ENCODE measurements at regions not wholly inside any gene's neighbourhood (a gene's known extent, or its start where the extent isn't known, plus 50 kb on each side); places are given as distances from the start of the nearest gene placed in this dataset.

DNA sequence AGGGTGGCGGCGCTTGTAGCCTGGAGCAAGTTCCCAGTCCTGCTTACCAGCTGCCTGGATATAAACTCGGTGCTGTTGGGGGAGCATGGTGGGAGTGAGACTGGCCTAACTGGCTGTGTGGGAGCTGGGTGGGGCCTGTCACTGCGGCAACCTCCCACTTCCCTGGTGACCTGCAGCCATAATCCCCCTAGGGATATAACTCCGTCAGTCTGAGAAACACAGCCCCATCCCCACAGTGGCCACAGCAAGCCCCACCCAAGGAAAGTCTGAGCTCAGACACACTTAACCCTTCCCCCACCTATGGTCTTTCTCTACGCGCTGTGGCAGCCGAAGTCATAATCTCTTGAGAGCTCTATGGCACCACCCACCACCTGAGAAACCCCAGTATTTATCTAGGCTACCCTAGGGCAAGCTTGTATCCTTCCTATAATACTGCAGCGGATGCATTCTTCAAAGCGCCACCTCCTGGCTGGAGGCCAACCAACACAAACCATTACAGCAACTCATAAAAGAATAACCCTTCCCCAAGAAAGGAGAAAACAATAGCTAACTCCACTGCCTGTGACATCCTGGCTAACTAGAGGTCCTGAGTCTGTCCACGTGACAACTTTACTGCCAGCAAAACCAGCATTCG lies 57.4 kb downstream of the ZNF648 start:
- TF ChIP-seq EZH2phosphoT487 (IDR thresholded peaks at IDR 0.05; ENCODE audit: borderline replicate concordance, low read length), result no peak
- TF ChIP-seq, protein P1, sequence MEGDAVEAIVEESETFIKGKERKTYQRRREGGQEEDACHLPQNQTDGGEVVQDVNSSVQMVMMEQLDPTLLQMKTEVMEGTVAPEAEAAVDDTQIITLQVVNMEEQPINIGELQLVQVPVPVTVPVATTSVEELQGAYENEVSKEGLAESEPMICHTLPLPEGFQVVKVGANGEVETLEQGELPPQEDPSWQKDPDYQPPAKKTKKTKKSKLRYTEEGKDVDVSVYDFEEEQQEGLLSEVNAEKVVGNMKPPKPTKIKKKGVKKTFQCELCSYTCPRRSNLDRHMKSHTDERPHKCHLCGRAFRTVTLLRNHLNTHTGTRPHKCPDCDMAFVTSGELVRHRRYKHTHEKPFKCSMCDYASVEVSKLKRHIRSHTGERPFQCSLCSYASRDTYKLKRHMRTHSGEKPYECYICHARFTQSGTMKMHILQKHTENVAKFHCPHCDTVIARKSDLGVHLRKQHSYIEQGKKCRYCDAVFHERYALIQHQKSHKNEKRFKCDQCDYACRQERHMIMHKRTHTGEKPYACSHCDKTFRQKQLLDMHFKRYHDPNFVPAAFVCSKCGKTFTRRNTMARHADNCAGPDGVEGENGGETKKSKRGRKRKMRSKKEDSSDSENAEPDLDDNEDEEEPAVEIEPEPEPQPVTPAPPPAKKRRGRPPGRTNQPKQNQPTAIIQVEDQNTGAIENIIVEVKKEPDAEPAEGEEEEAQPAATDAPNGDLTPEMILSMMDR (IDR thresholded peaks at IDR 0.05; ENCODE audit: low read depth, low read length, poor library complexity, severe bottlenecking), result peak; percentile 21
- H4K20me1 ChIP-seq (ENCODE audit: control insufficient read depth, insufficient read depth, low read depth, low read length), result no peaks in the 10 kb centered on the region
- no peaks in the 10 kb centered on the region for H3K4me1 ChIP-seq (ENCODE audit: control insufficient read depth, low read length)
- H3K4me2 ChIP-seq (ENCODE audit: low read length), result no peak overlapping the region
- H3K9me2 ChIP-seq (replicated peaks; ENCODE audit: control insufficient read depth, low read length), result no peaks in the 10 kb centered on the region
- H3K27me3 ChIP-seq (ENCODE audit: control insufficient read depth, low read length), result no peaks in the 10 kb centered on the region
- H3K79me2 ChIP-seq (ENCODE audit: control insufficient read depth, low read length), result no peaks in the 10 kb centered on the region
- no peak overlapping the region for H3K4me3 ChIP-seq (ENCODE audit: low read length)
- no peaks in the 10 kb centered on the region for H3F3A ChIP-seq (ENCODE audit: control insufficient read depth, insufficient read depth)
- H3K36me3 ChIP-seq (ENCODE audit: control insufficient read depth, low read length), result no peaks in the 10 kb centered on the region
- H3K27ac ChIP-seq (ENCODE audit: low read depth, low read length), result no peak overlapping the region
- H3K9me3 ChIP-seq (ENCODE audit: control insufficient read depth, insufficient read depth, low read length), result no peaks in the 10 kb centered on the region

DNA sequence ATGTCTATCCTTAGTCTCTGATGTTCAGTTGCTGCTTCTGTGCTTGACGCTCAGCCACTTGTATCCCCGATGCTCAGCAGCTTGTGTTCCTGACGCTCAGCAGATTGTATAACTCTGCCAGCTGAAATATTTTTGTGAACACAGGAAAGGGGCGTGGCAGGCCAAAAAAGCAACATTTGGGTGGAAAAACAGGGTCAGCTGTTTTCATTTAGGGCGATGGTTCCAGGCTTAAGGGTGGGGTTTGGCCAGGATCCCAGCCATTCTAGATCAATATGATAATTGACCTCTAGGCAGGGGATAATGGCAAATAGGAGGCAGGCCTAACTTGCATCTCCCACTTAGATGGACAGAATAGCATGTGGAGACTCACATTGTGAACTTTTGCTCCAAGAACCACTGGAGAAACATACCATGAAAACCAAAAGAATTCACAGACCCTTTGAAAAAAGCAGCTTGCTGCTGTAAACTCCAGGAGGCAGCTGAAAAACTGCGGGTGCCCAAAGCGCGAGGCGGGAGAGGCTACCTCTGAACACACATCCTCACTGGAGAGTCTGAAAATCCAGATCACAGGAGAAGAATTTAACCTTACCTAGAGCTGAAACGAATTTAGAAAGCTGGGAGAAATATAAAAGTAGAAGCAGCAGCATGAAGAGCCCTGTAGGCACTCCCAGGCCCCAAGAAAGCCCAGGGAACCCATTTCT lies 58.3 kb downstream of the ZNF648 start:
- H3K4me2 ChIP-seq (ENCODE audit: low read length), result no peak overlapping the region
- H3F3A ChIP-seq (ENCODE audit: control insufficient read depth, insufficient read depth), result no peaks in the 10 kb centered on the region
- no peaks in the 10 kb centered on the region for H4K20me1 ChIP-seq (ENCODE audit: control insufficient read depth, insufficient read depth, low read depth, low read length)
- H3K27me3 ChIP-seq (ENCODE audit: control insufficient read depth, low read length), result no peaks in the 10 kb centered on the region
- H3K9me3 ChIP-seq (ENCODE audit: control insufficient read depth, insufficient read depth, low read length), result no peaks in the 10 kb centered on the region
- no peaks in the 10 kb centered on the region for H3K79me2 ChIP-seq (ENCODE audit: control insufficient read depth, low read length)
- no peak for TF ChIP-seq EZH2phosphoT487 (IDR thresholded peaks at IDR 0.05; ENCODE audit: borderline replicate concordance, low read length)
- TF ChIP-seq, protein P1 (IDR thresholded peaks at IDR 0.05; ENCODE audit: low read depth, low read length, poor library complexity, severe bottlenecking), result no peak
- H3K4me1 ChIP-seq (ENCODE audit: control insufficient read depth, low read length), result no peaks in the 10 kb centered on the region
- no peaks in the 10 kb centered on the region for H3K9me2 ChIP-seq (replicated peaks; ENCODE audit: control insufficient read depth, low read length)
- H3K27ac ChIP-seq (ENCODE audit: low read depth, low read length), result no peak overlapping the region
- H3K36me3 ChIP-seq (ENCODE audit: control insufficient read depth, low read length), result no peaks in the 10 kb centered on the region
- no peak overlapping the region for H3K4me3 ChIP-seq (ENCODE audit: low read length)

DNA sequence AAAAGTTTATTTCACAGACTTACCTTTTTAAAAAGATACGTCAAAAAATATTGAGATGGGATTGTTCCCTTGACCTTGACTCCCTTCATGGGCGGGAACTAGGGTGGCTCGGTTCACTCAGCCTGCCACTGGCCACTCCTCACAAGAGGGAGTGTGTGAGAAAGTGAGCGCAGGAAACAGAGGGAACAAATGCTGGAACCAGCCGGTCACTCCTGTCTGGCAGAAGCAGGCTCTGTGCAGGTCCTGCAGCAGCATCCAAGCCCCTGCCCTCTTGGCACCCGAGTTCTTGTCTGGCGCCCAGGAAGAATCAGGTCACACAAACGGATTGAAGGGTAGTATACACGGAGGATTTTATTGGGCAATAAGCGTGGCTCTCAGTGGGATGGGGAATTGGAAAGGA lies 58.9 kb downstream of the ZNF648 start:
- TF ChIP-seq, protein P1 (IDR thresholded peaks at IDR 0.05; ENCODE audit: low read depth, low read length, poor library complexity, severe bottlenecking), result no peak
- no peak for TF ChIP-seq EZH2phosphoT487 (IDR thresholded peaks at IDR 0.05; ENCODE audit: borderline replicate concordance, low read length)
- Histone ChIP-seq H3F3A (ENCODE audit: control insufficient read depth, insufficient read depth) (no peaks in the 10 kb centered on the region), H3K36me3 (ENCODE audit: control insufficient read depth, low read length) (no peaks in the 10 kb centered on the region), H3K4me3 (ENCODE audit: low read length) (no peak overlapping the region), H3K9me2 (replicated peaks; ENCODE audit: control insufficient read depth, low read length) (no peaks in the 10 kb centered on the region), H3K27me3 (ENCODE audit: control insufficient read depth, low read length) (no peaks in the 10 kb centered on the region), H4K20me1 (ENCODE audit: control insufficient read depth, insufficient read depth, low read depth, low read length) (no peaks in the 10 kb centered on the region), H3K4me1 (ENCODE audit: control insufficient read depth, low read length) (no peaks in the 10 kb centered on the region), H3K79me2 (ENCODE audit: control insufficient read depth, low read length) (no peaks in the 10 kb centered on the region), H3K9me3 (ENCODE audit: control insufficient read depth, insufficient read depth, low read length) (no peaks in the 10 kb centered on the region), H3K4me2 (ENCODE audit: low read length) (no peak overlapping the region), H3K27ac (ENCODE audit: low read depth, low read length) (no peak overlapping the region)
